Keratinocyte (primary cell): ENCODE measurements at regions not wholly inside any gene's neighbourhood (a gene's known extent, or its start where the extent isn't known, plus 50 kb on each side); places are given as distances from the start of the nearest gene placed in this dataset.

Experiments
- DNase-seq: peaks from one replicate; pipeline ENCODE4 v3.0.0-alpha.2; 2011; ENCODE audit warnings: low read depth, missing footprints, low spot score
- FAIRE-seq: peaks from 2 replicates; lab custom pipeline; 2011; peaks lifted over from hg19 to GRCh38; lab: Jason Lieb, UNC
- H2AFZ ChIP-seq: 2 replicates; pipeline ENCODE4 v1.6.0; 2012; ENCODE audit warnings: low read length, control low read depth, inconsistent platforms; ENCODE audit not compliant: control insufficient read depth
- H3K27ac ChIP-seq: 2 replicates; pipeline ENCODE4 v1.5.1; 2011; ENCODE audit warnings: low read length; ENCODE audit not compliant: control insufficient read depth, insufficient read depth
- H3K27me3 ChIP-seq: 3 replicates; pipeline ENCODE4 v1.6.0; 2011; ENCODE audit warnings: low read length; ENCODE audit not compliant: control insufficient read depth, insufficient read depth; ENCODE audit errors: extremely low read depth
- H3K36me3 ChIP-seq, 2 experiments: 2 replicates in 1 of 2; 3 replicates in 1 of 2; pipeline ENCODE4 v1.5.1; 2011; ENCODE audit warnings: low read length in 2 of 2, mild to moderate bottlenecking in 1 of 2; ENCODE audit not compliant: control insufficient read depth in 2 of 2, insufficient read depth in 2 of 2; ENCODE audit errors: extremely low read depth in 1 of 2
- H3K4me1 ChIP-seq: 3 replicates; pipeline ENCODE4 v1.5.1; 2011; ENCODE audit warnings: low read length; ENCODE audit not compliant: control insufficient read depth, insufficient read depth; ENCODE audit errors: extremely low read depth
- H3K4me2 ChIP-seq: 3 replicates; pipeline ENCODE4 v1.6.0; 2011; ENCODE audit warnings: low read depth, low read length; ENCODE audit not compliant: control insufficient read depth, insufficient read depth; ENCODE audit errors: extremely low read depth
- H3K4me3 ChIP-seq, 3 experiments: fragments of 200-600 bp in 1 of 3; sonication (generic) in 1 of 3; 2 replicates in 2 of 3; 3 replicates in 1 of 3; pipeline ENCODE4 v1.5.1; 2011 to 2016; ENCODE audit warnings: low read length in 3 of 3, mild to moderate bottlenecking in 3 of 3, control low read depth in 2 of 3, inconsistent platforms in 1 of 3, low read depth in 1 of 3, mixed read lengths in 1 of 3, mixed run types in 1 of 3, moderate library complexity in 1 of 3; ENCODE audit not compliant: control insufficient read depth in 2 of 3, insufficient read depth in 2 of 3; ENCODE audit errors: extremely low read depth in 1 of 3
- H3K79me2 ChIP-seq: 2 replicates; pipeline ENCODE4 v1.6.0; 2012; ENCODE audit warnings: low read length; ENCODE audit not compliant: control insufficient read depth, insufficient read depth
- H3K9ac ChIP-seq: 3 replicates; pipeline ENCODE4 v1.6.0; 2011; ENCODE audit warnings: low read length; ENCODE audit not compliant: control insufficient read depth, insufficient read depth; ENCODE audit errors: extremely low read depth
- H3K9me1 ChIP-seq: 3 replicates; pipeline ENCODE4 v1.6.0; 2011; ENCODE audit warnings: low read length; ENCODE audit not compliant: control insufficient read depth, insufficient read depth; ENCODE audit errors: extremely low read depth
- H3K9me3 ChIP-seq: 2 replicates; pipeline ENCODE4 v1.5.1; 2012; ENCODE audit warnings: low read depth, low read length; ENCODE audit not compliant: control insufficient read depth
- H4K20me1 ChIP-seq: 3 replicates; pipeline ENCODE4 v1.6.0; 2011; ENCODE audit warnings: low read length; ENCODE audit not compliant: control insufficient read depth, insufficient read depth; ENCODE audit errors: extremely low read depth
- EZH2 ChIP-seq: IDR thresholded peaks from one replicate; pipeline ENCODE4 v1.6.1; 2012; ENCODE audit warnings: inconsistent platforms, mild to moderate bottlenecking, low read length, moderate library complexity
- dilution Hi-C: fragments of 300-500 bp; cut with MboI; formaldehyde crosslinking; loops from one replicate; pipeline ENCODE4 v1.7.0; 2020; ENCODE audit warnings: low sequenced_read_pairs; ENCODE audit not compliant: extremely low pct_ligation_motif_present
- TF ChIP-seq, protein P1 (sequence below), 3 experiments: IDR thresholded peaks in 1 of 3; conservative IDR thresholded peaks in 1 of 3; optimal IDR thresholded peaks in 1 of 3; 2 replicates in 2 of 3; 3 replicates in 1 of 3; pipeline versions ENCODE3 to v1.5.1; 2011; ENCODE audit warnings: low read length in 3 of 3, mild to moderate bottlenecking in 3 of 3, moderate library complexity in 2 of 3, control low read depth in 1 of 3, inconsistent platforms in 1 of 3; ENCODE audit not compliant: insufficient read depth in 2 of 3; ENCODE audit errors: extremely low read depth in 1 of 3

DNA sequence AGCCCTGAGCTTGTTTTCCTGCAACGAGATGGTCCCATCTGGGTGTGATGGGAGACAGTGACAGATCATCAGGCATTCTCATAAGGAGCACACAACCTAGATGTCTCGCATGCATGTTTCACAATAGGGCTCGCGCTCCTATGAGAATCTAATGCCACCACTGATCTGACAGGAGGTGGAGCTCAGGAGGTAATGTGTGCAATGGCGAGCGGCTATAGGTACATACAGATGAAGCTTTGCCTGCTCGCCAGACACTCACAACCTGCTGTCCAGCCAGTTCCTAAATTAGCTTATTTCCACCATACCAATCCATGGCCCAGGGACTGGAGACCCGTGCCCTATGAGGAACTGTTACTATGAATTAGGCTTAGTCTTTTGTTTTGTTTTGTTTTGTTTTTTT is 55.3 kb upstream of the SLC30A5 start:
- H3K27me3 ChIP-seq = no peaks in the 10 kb centered on the region

DNA sequence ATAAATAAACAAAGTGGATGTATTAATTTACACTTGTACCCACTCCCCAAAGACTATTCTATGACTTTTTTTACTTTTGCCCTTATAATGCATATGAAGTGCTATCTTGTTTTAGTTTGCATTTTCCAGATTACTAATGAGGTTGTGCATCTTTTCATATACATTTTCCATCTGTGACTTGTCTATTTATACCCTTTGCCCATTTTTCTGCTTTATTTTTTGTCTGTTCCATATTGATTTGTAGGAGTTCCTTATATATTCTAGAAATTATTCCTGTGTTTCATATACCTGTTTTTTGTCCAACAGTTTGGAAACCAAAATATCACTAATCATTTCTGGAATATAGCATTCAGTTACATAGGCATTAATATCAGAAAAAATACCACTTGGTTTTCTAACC is 54.0 kb upstream of the SLC30A5 start:
- H3K4me1 ChIP-seq = peaks cover 9% of the 10 kb centered on the region
- H4K20me1 ChIP-seq = no peaks in the 10 kb centered on the region
- H3K9ac ChIP-seq = no peak overlapping the region
- dilution Hi-C loops = no loop called here
- H3K4me3 ChIP-seq = no peak overlapping the region
- FAIRE-seq (no peak), DNase-seq (no peak)
- no peaks in the 10 kb centered on the region for H3K27me3 ChIP-seq
- no peaks in the 10 kb centered on the region for H3K79me2 ChIP-seq
- TF ChIP-seq, protein P1, sequence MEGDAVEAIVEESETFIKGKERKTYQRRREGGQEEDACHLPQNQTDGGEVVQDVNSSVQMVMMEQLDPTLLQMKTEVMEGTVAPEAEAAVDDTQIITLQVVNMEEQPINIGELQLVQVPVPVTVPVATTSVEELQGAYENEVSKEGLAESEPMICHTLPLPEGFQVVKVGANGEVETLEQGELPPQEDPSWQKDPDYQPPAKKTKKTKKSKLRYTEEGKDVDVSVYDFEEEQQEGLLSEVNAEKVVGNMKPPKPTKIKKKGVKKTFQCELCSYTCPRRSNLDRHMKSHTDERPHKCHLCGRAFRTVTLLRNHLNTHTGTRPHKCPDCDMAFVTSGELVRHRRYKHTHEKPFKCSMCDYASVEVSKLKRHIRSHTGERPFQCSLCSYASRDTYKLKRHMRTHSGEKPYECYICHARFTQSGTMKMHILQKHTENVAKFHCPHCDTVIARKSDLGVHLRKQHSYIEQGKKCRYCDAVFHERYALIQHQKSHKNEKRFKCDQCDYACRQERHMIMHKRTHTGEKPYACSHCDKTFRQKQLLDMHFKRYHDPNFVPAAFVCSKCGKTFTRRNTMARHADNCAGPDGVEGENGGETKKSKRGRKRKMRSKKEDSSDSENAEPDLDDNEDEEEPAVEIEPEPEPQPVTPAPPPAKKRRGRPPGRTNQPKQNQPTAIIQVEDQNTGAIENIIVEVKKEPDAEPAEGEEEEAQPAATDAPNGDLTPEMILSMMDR (optimal IDR thresholded peaks at IDR 0.05 in 1 of 3, IDR thresholded peaks at IDR 0.05 in 1 of 3, conservative IDR thresholded peaks at IDR 0.05 in 1 of 3; ENCODE audit: extremely low read depth in 1 of 3, insufficient read depth in 2 of 3, low read length in 3 of 3) = no peak
- TF ChIP-seq EZH2 = no peak
- H3K36me3 ChIP-seq = no peaks in the 10 kb centered on the region
- no peak overlapping the region for H3K4me2 ChIP-seq
- H3K9me1 ChIP-seq = no peaks in the 10 kb centered on the region
- H3K27ac ChIP-seq = no peak overlapping the region
- no peak overlapping the region for H2AFZ ChIP-seq
- H3K9me3 ChIP-seq = no peaks in the 10 kb centered on the region

More for the DNA sequence above, 55.3 kb upstream of the SLC30A5 start:
- dilution Hi-C loops = no loop called here
- H3K27ac ChIP-seq = no peak overlapping the region
- H3K4me2 ChIP-seq = no peak overlapping the region
- TF ChIP-seq, protein P1 (optimal IDR thresholded peaks at IDR 0.05 in 1 of 3, IDR thresholded peaks at IDR 0.05 in 1 of 3, conservative IDR thresholded peaks at IDR 0.05 in 1 of 3; ENCODE audit: extremely low read depth in 1 of 3, insufficient read depth in 2 of 3, low read length in 3 of 3) = no peak
- no peak for TF ChIP-seq EZH2
- no peaks in the 10 kb centered on the region for H3K36me3 ChIP-seq
- H3K79me2 ChIP-seq = no peaks in the 10 kb centered on the region
- H2AFZ ChIP-seq = no peak overlapping the region
- H3K9me3 ChIP-seq = no peaks in the 10 kb centered on the region
- DNase-seq = no peak
- no peak overlapping the region for H3K9ac ChIP-seq
- no peaks in the 10 kb centered on the region for H4K20me1 ChIP-seq
- peaks cover 9% of the 10 kb centered on the region for H3K4me1 ChIP-seq
- no peak for FAIRE-seq
- no peaks in the 10 kb centered on the region for H3K9me1 ChIP-seq
- no peak overlapping the region for H3K4me3 ChIP-seq
